ENCODE measurements at regions not wholly inside any gene's neighbourhood (a gene's known extent, or its start where the extent isn't known, plus 50 kb on each side); places are given as distances from the start of the nearest gene placed in this dataset.
"Not testable (repeated sequence)": the region's sequence is repeated elsewhere in the genome, so short reads cannot be mapped to it uniquely, and the experiment has no call there.

DNA sequence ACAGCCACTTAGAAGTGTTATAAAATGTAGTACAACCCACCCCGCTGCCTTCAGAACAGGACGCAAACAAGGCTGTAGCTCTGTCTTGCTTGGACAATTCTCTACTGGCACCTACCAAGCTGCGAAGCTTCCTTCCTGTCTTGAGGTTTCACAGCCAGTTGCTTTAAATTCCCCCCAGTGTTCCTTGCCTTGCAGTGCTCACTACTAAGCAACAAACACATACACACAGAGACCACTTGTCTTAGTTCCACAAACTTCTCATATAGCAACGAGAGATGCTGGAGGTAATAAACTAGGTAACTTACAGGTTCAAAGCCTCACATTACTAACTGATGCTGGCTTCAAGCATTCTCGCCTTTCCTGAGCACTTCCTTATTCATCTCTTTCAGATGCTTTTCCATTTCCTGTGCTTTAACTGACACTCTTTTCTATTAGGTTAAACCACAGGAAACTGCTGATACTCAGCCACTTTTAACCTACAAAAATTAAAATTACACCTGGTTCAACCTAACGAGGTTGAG, 91.5 kb upstream of the PTGDR start:
- TF ChIP-seq, protein P1, sequence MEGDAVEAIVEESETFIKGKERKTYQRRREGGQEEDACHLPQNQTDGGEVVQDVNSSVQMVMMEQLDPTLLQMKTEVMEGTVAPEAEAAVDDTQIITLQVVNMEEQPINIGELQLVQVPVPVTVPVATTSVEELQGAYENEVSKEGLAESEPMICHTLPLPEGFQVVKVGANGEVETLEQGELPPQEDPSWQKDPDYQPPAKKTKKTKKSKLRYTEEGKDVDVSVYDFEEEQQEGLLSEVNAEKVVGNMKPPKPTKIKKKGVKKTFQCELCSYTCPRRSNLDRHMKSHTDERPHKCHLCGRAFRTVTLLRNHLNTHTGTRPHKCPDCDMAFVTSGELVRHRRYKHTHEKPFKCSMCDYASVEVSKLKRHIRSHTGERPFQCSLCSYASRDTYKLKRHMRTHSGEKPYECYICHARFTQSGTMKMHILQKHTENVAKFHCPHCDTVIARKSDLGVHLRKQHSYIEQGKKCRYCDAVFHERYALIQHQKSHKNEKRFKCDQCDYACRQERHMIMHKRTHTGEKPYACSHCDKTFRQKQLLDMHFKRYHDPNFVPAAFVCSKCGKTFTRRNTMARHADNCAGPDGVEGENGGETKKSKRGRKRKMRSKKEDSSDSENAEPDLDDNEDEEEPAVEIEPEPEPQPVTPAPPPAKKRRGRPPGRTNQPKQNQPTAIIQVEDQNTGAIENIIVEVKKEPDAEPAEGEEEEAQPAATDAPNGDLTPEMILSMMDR (IDR thresholded peaks at IDR 0.05; ENCODE audit: low read depth, low read length): no peak
- no peak overlapping the region for H3K4me3 ChIP-seq (ENCODE audit: low read depth, low read length)

DNA sequence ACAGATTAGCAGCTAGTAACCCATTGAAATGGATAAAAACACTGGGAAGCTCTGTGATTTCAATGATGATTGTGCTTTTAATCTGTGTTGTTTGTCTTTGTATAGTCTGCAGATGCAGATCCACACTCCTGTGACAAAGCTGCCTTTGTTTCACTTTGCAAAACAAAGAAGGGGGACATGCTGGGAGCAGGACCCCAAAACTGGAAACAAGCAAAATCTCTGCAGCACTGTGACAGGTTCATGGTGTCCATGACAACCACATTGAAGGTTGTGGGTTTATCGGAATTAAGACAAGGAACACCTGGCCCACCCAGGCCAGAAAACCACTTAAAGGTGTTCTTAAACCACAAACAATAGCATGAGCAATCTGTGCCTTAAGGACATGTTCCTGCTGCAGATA, 95.6 kb upstream of the PTGDR start:
- H3K4me3 ChIP-seq (ENCODE audit: low read depth, low read length): not testable (repeated sequence)

GRCh38 chr14:52166822-52167221, 98.0 kb upstream of the NID2 start:
- no peak overlapping the region for H3K4me3 ChIP-seq (ENCODE audit: low read depth, low read length)
- TF ChIP-seq, protein P1 (IDR thresholded peaks at IDR 0.05; ENCODE audit: low read depth, low read length): no peak

- TF ChIP-seq, protein P1 (IDR thresholded peaks at IDR 0.05; ENCODE audit: low read depth, low read length): no peak
- no peak overlapping the region for H3K4me3 ChIP-seq (ENCODE audit: low read depth, low read length)
Measured at GRCh38 chr14:52155651-52156213, 86.9 kb upstream of the NID2 start.

GRCh38 chr14:52154992-52155650, 86.3 kb upstream of the NID2 start:
- TF ChIP-seq, protein P1 (IDR thresholded peaks at IDR 0.05; ENCODE audit: low read depth, low read length): no peak
- no peak overlapping the region for H3K4me3 ChIP-seq (ENCODE audit: low read depth, low read length)

DNA sequence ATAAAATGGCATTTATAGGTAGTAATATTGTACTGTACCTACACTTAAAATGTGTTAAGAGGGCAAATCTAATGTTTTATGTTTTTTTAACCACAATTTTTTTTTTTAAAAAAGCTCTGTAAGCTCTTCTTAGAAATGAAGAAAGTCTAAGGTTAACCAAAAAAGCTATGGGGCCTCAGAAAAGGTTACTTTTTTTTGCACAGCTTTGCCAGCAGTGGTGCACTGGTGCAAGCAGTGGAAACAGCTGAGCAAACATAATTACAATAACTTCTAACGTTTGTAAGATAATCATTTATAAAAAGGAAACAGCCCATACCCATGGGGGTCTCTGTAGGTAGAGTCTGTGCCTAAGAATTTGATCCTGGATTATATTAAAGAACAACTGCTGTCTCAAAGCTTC, 85.1 kb upstream of the NID2 start:
- TF ChIP-seq, protein P1 (IDR thresholded peaks at IDR 0.05; ENCODE audit: low read depth, low read length): no peak
- H3K4me3 ChIP-seq (ENCODE audit: low read depth, low read length): no peak overlapping the region

DNA sequence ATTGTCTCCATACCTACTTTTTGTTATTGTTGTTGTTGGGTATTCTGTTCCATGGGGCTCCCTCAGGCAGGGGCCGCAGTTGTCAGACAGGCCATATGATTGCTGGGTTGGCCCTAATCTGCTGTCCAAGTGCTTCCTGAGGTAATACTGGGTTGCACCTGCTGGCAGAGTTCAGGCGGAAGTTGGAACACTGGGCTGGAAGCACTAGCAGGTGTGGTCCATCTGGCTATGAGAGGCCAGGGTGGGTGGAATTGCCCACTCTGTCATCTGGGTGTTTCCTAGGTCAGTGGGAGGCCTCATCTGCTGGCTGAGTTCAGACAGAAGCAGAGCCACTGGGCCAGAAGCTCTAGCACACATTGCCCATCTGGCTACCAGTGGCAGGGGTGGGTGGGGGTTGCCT, 81.3 kb upstream of the NID2 start:
- no peak overlapping the region for H3K4me3 ChIP-seq (ENCODE audit: low read depth, low read length)
- TF ChIP-seq, protein P1 (IDR thresholded peaks at IDR 0.05; ENCODE audit: low read depth, low read length): no peak
